Gastroesophageal sphincter (tissue), 3 donors: ENCODE measurements at regions not wholly inside any gene's neighbourhood (a gene's known extent, or its start where the extent isn't known, plus 50 kb on each side); places are given as distances from the start of the nearest gene placed in this dataset.

Experiments used
- EP300 ChIP-seq: sonication (generic); formaldehyde crosslinking; IDR thresholded peaks from one replicate; pipeline ENCODE4 v1.6.1; 2017; ENCODE audit warnings: antibody characterized with exemption, mild to moderate bottlenecking
- POLR2AphosphoS5 ChIP-seq: sonication (generic); formaldehyde crosslinking; IDR thresholded peaks from one replicate; pipeline ENCODE4 v1.6.1; 2017; ENCODE audit warnings: antibody characterized with exemption
- TF ChIP-seq, protein P1 (sequence below), 4 experiments: fragments of 200-600 bp in 2 of 4; fragments of 450-650 bp in 2 of 4; sonication (generic) in 1 of 4; IDR thresholded peaks; one replicate each; pipeline ENCODE4 v1.5.1; 2017 to 2019; ENCODE audit warnings: antibody characterized with exemption in 4 of 4, mild to moderate bottlenecking in 2 of 4, moderate library complexity in 2 of 4

- TF ChIP-seq, protein P1, sequence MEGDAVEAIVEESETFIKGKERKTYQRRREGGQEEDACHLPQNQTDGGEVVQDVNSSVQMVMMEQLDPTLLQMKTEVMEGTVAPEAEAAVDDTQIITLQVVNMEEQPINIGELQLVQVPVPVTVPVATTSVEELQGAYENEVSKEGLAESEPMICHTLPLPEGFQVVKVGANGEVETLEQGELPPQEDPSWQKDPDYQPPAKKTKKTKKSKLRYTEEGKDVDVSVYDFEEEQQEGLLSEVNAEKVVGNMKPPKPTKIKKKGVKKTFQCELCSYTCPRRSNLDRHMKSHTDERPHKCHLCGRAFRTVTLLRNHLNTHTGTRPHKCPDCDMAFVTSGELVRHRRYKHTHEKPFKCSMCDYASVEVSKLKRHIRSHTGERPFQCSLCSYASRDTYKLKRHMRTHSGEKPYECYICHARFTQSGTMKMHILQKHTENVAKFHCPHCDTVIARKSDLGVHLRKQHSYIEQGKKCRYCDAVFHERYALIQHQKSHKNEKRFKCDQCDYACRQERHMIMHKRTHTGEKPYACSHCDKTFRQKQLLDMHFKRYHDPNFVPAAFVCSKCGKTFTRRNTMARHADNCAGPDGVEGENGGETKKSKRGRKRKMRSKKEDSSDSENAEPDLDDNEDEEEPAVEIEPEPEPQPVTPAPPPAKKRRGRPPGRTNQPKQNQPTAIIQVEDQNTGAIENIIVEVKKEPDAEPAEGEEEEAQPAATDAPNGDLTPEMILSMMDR (IDR thresholded peaks at IDR 0.05) = no peak
- TF ChIP-seq EP300 (no peak), POLR2AphosphoS5 (no peak)
Observed at GRCh38 chr20:12058216-12058615, 140.5 kb downstream of the BTBD3 start.
